ENCODE measurements at regions not wholly inside any gene's neighbourhood (a gene's known extent, or its start where the extent isn't known, plus 50 kb on each side); places are given as distances from the start of the nearest gene placed in this dataset.

- Histone ChIP-seq H3K9me3 (ENCODE audit: control insufficient read depth in 2 of 2, insufficient read depth in 1 of 2, low read length in 1 of 2) (no peaks in the 10 kb centered on the region), H3K27me3 (ENCODE audit: control insufficient read depth in 2 of 2, insufficient read depth in 1 of 2, low read length in 1 of 2) (peaks cover 0 to 2% of the 10 kb centered on the region in 2 donors), H3K4me1 (ENCODE audit: control insufficient read depth in 2 of 2, insufficient read depth in 2 of 2, low read length in 2 of 2) (no peaks in the 10 kb centered on the region), H3K27ac (ENCODE audit: low read depth in 1 of 2, low read length in 1 of 2) (no peak overlapping the region), H3K4me3 (ENCODE audit: low read length in 2 of 2) (no peak overlapping the region), H3K36me3 (ENCODE audit: control insufficient read depth in 2 of 2, insufficient read depth in 2 of 2, low read length in 1 of 2) (no peaks in the 10 kb centered on the region)
- no peak for DNase-seq (ENCODE audit: low read depth in 6 of 9, low spot score in 9 of 9)
- 88% methylated on average over 2 of the region's 2 CpGs for WGBS
Observed at GRCh38 chr1:14544319-14544718, 54.2 kb upstream of the KAZN start.

DNA sequence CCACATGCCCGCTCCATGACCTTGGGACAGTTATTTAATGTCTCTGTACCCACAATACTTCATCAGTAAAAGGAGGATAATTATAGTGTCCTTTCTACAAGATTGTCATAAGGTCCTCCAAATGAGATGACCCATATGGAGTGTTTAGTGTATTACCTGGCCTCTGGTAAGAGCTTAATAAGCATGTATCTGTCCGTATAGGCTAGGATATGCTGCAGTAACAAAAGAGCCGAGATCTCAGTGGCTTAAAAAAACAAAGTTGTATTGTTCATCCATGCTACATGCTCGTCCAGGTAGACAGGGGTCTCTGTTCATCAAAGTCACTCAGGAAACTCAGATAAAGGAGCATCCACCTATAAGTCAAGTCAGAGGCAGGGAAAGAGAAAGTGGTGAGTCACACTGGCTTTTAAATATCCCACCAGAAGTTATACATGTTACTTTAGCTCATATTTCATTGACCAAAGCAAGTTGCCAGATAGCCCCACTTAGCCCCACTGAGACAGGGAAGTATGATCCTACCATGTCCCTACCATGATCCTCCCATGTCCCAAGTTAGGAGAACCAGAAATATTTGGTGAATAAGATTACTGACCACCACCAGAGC is 53.0 kb upstream of the KAZN start:
- Histone ChIP-seq H3K4me3 (ENCODE audit: low read length in 2 of 2) (no peak overlapping the region), H3K27ac (ENCODE audit: low read depth in 1 of 2, low read length in 1 of 2) (no peak overlapping the region), H3K9me3 (ENCODE audit: control insufficient read depth in 2 of 2, insufficient read depth in 1 of 2, low read length in 1 of 2) (no peaks in the 10 kb centered on the region), H3K27me3 (ENCODE audit: control insufficient read depth in 2 of 2, insufficient read depth in 1 of 2, low read length in 1 of 2) (peaks cover 0 to 2% of the 10 kb centered on the region in 2 donors), H3K36me3 (ENCODE audit: control insufficient read depth in 2 of 2, insufficient read depth in 2 of 2, low read length in 1 of 2) (no peaks in the 10 kb centered on the region), H3K4me1 (ENCODE audit: control insufficient read depth in 2 of 2, insufficient read depth in 2 of 2, low read length in 2 of 2) (no peaks in the 10 kb centered on the region)
- 94% methylated on average over 4 of the region's 4 CpGs for WGBS
- DNase-seq (ENCODE audit: low read depth in 6 of 9, low spot score in 9 of 9): no peak

DNA sequence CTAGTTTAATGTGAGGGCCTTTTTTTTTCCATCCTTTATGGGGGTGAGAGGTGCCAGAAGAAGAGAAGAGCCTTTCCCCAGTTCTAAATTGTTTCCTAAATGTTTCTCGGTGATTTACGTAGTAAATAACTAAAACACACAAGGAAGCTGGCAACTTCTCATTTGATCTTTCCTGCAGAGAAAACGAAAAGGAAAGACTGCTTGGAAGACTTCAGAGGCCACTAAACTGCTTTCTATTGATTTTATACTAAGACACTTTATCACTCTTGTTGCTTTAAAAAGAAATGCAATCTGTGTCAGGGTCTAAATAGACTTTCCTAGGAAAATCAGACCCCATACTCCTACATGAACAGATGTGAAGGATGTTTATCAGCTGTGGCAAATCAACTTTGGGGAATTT is 52.1 kb upstream of the KAZN start:
- DNase-seq (ENCODE audit: low read depth in 6 of 9, low spot score in 9 of 9): no peak
- Histone ChIP-seq H3K4me3 (ENCODE audit: low read length in 2 of 2) (no peak overlapping the region), H3K36me3 (ENCODE audit: control insufficient read depth in 2 of 2, insufficient read depth in 2 of 2, low read length in 1 of 2) (no peaks in the 10 kb centered on the region), H3K9me3 (ENCODE audit: control insufficient read depth in 2 of 2, insufficient read depth in 1 of 2, low read length in 1 of 2) (no peaks in the 10 kb centered on the region), H3K4me1 (ENCODE audit: control insufficient read depth in 2 of 2, insufficient read depth in 2 of 2, low read length in 2 of 2) (no peaks in the 10 kb centered on the region), H3K27me3 (ENCODE audit: control insufficient read depth in 2 of 2, insufficient read depth in 1 of 2, low read length in 1 of 2) (peaks cover 0 to 2% of the 10 kb centered on the region in 2 donors), H3K27ac (ENCODE audit: low read depth in 1 of 2, low read length in 1 of 2) (no peak overlapping the region)
- 59% methylated on average over 3 of the region's 3 CpGs for WGBS
